ENCODE measurements at regions not wholly inside any gene's neighbourhood (a gene's known extent, or its start where the extent isn't known, plus 50 kb on each side); places are given as distances from the start of the nearest gene placed in this dataset.

GRCh38 chr2:41771710-41772109 is 276.1 kb upstream of the PKDCC start:
- Histone ChIP-seq H3K4me1 (ENCODE audit: control insufficient read depth in 2 of 2, insufficient read depth in 1 of 2, low read depth in 1 of 2, low read length in 2 of 2) (no peaks in the 10 kb centered on the region), H4K8ac (ENCODE audit: low read depth, low read length) (no peak overlapping the region), H3K4ac (ENCODE audit: low read length) (no peak overlapping the region), H3K27ac (replicated peaks; ENCODE audit: low read length) (no peak overlapping the region), H2AK5ac (ENCODE audit: low read depth, low read length) (no peak overlapping the region), H2BK15ac (ENCODE audit: low read length) (no peak overlapping the region), H3K14ac (ENCODE audit: low read length) (no peak overlapping the region), H3K4me2 (ENCODE audit: insufficient read depth, low read length, poor library complexity, severe bottlenecking) (no peak overlapping the region), H3K23ac (ENCODE audit: low read depth, low read length, poor library complexity) (no peak overlapping the region), H3K9ac (ENCODE audit: low read depth, low read length, poor library complexity) (no peak overlapping the region), H2AFZ (ENCODE audit: low read length) (no peak overlapping the region), H3K27me3 (ENCODE audit: control insufficient read depth in 3 of 3, insufficient read depth in 3 of 3, low read depth in 1 of 3, low read length in 3 of 3) (peaks cover 0 to 8% (median 0%) of the 10 kb centered on the region in 3 experiments), H4K91ac (ENCODE audit: low read depth, low read length, poor library complexity) (no peak overlapping the region), H3K4me3 (ENCODE audit: low read length in 2 of 2) (no peak overlapping the region), H2BK120ac (ENCODE audit: low read depth, low read length) (no peak overlapping the region), H3K9me3 (replicated peaks in 1 of 2; ENCODE audit: control insufficient read depth in 2 of 2, insufficient read depth in 1 of 2, low read depth in 1 of 2, low read length in 2 of 2) (no peaks in the 10 kb centered on the region), H3K18ac (ENCODE audit: low read length) (no peak overlapping the region), H2BK5ac (ENCODE audit: low read length) (no peak overlapping the region), H3K79me1 (ENCODE audit: low read depth, low read length) (no peaks in the 10 kb centered on the region), H2BK12ac (ENCODE audit: low read length) (no peak overlapping the region), H3K36me3 (replicated peaks in 1 of 2; ENCODE audit: control insufficient read depth in 2 of 2, insufficient read depth in 2 of 2, low read length in 2 of 2) (no peaks in the 10 kb centered on the region)
- no peak for DNase-seq (ENCODE audit: low spot score)
- WGBS, 2 donors (ENCODE audit: extremely low coverage in 2 of 2, insufficient read length in 2 of 2, insufficient replicate concordance in 1 of 2): no CpG with 5 or more reads among the region's 1 CpG

DNA sequence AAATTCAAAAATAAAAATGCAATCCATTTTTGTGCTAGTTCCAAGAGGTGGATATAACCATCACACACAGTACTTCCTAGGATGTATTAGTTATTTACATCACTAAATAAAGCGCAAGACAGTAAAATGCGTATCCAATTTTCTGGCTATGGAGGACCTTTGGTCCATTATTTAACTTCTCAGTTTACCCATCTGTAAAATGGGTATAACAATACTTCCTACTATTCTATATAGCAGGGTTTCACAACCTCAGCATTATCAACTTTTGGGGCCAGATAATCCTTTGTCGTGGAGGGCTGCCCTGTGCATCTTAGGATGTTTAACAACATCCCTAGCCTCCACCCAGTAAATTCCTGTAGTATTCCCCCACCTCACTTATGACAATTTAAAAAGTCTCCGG is 275.1 kb upstream of the PKDCC start:
- Histone ChIP-seq H2AK5ac (ENCODE audit: low read depth, low read length) (no peak overlapping the region), H3K4me1 (ENCODE audit: control insufficient read depth in 2 of 2, insufficient read depth in 1 of 2, low read depth in 1 of 2, low read length in 2 of 2) (no peaks in the 10 kb centered on the region), H4K91ac (ENCODE audit: low read depth, low read length, poor library complexity) (no peak overlapping the region), H3K27ac (replicated peaks; ENCODE audit: low read length) (no peak overlapping the region), H3K36me3 (replicated peaks in 1 of 2; ENCODE audit: control insufficient read depth in 2 of 2, insufficient read depth in 2 of 2, low read length in 2 of 2) (no peaks in the 10 kb centered on the region), H3K18ac (ENCODE audit: low read length) (no peak overlapping the region), H3K9ac (ENCODE audit: low read depth, low read length, poor library complexity) (no peak overlapping the region), H2BK12ac (ENCODE audit: low read length) (no peak overlapping the region), H2BK5ac (ENCODE audit: low read length) (no peak overlapping the region), H2AFZ (ENCODE audit: low read length) (no peak overlapping the region), H2BK120ac (ENCODE audit: low read depth, low read length) (no peak overlapping the region), H3K4me3 (ENCODE audit: low read length in 2 of 2) (no peak overlapping the region), H3K4ac (ENCODE audit: low read length) (no peak overlapping the region), H3K27me3 (ENCODE audit: control insufficient read depth in 3 of 3, insufficient read depth in 3 of 3, low read depth in 1 of 3, low read length in 3 of 3) (peaks cover 0 to 8% (median 0%) of the 10 kb centered on the region in 3 experiments), H3K14ac (ENCODE audit: low read length) (no peak overlapping the region), H3K23ac (ENCODE audit: low read depth, low read length, poor library complexity) (no peak overlapping the region), H2BK15ac (ENCODE audit: low read length) (no peak overlapping the region), H3K79me1 (ENCODE audit: low read depth, low read length) (no peaks in the 10 kb centered on the region), H3K9me3 (replicated peaks in 1 of 2; ENCODE audit: control insufficient read depth in 2 of 2, insufficient read depth in 1 of 2, low read depth in 1 of 2, low read length in 2 of 2) (no peaks in the 10 kb centered on the region), H3K4me2 (ENCODE audit: insufficient read depth, low read length, poor library complexity, severe bottlenecking) (no peak overlapping the region), H4K8ac (ENCODE audit: low read depth, low read length) (no peak overlapping the region)
- no peak for DNase-seq (ENCODE audit: low spot score)
- WGBS, 2 donors (ENCODE audit: extremely low coverage in 2 of 2, insufficient read length in 2 of 2, insufficient replicate concordance in 1 of 2): no CpG with 5 or more reads among the region's 4 CpGs

DNA sequence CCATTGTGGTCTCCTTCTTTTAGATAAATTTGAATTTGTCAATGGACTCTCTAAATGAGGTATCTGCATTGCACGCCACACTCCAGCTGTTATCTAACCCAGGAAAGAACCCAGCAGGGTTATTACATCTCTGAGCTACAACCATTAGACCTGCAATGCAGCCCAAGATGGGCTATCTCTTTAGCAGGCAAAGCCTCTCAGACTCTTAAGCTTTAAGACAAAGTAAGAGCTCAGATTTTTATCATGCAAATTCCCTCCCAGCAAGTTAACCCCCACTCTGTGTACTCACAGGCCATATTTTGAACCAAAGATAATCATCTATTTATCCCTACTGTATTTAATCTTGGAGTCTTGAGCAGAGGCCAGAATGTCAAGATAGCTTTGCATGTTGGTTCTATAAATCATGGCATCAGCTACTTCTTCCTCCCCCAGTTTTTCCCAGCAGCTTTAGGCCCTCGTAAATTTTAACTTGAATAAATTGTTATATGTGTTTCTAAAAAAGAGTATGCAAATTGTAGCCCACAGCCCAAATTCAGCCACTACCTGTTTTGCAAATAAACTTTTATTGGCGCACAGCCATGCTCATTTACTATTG is 273.7 kb upstream of the PKDCC start:
- no peak overlapping the region for H3K4me2 ChIP-seq (ENCODE audit: insufficient read depth, low read length, poor library complexity, severe bottlenecking)
- H3K4me1 ChIP-seq (ENCODE audit: control insufficient read depth in 2 of 2, insufficient read depth in 1 of 2, low read depth in 1 of 2, low read length in 2 of 2): no peaks in the 10 kb centered on the region
- no peak overlapping the region for H3K4me3 ChIP-seq (ENCODE audit: low read length in 2 of 2)
- H3K79me1 ChIP-seq (ENCODE audit: low read depth, low read length): no peaks in the 10 kb centered on the region
- no peak overlapping the region for H3K14ac ChIP-seq (ENCODE audit: low read length)
- peaks cover 0 to 8% (median 2%) of the 10 kb centered on the region in 3 experiments for H3K27me3 ChIP-seq (ENCODE audit: control insufficient read depth in 3 of 3, insufficient read depth in 3 of 3, low read depth in 1 of 3, low read length in 3 of 3)
- H3K18ac ChIP-seq (ENCODE audit: low read length): no peak overlapping the region
- no peak overlapping the region for H2BK15ac ChIP-seq (ENCODE audit: low read length)
- H4K91ac ChIP-seq (ENCODE audit: low read depth, low read length, poor library complexity): no peak overlapping the region
- H3K27ac ChIP-seq (replicated peaks; ENCODE audit: low read length): no peak overlapping the region
- H2AK5ac ChIP-seq (ENCODE audit: low read depth, low read length): no peak overlapping the region
- H2BK12ac ChIP-seq (ENCODE audit: low read length): no peak overlapping the region
- WGBS, 2 donors (ENCODE audit: extremely low coverage in 2 of 2, insufficient read length in 2 of 2, insufficient replicate concordance in 1 of 2): no CpG with 5 or more reads among the region's 3 CpGs
- no peaks in the 10 kb centered on the region for H3K36me3 ChIP-seq (replicated peaks in 1 of 2; ENCODE audit: control insufficient read depth in 2 of 2, insufficient read depth in 2 of 2, low read length in 2 of 2)
- DNase-seq (ENCODE audit: low spot score): no peak
- H4K8ac ChIP-seq (ENCODE audit: low read depth, low read length): no peak overlapping the region
- H3K23ac ChIP-seq (ENCODE audit: low read depth, low read length, poor library complexity): no peak overlapping the region
- no peak overlapping the region for H2AFZ ChIP-seq (ENCODE audit: low read length)
- H2BK5ac ChIP-seq (ENCODE audit: low read length): no peak overlapping the region
- H3K9ac ChIP-seq (ENCODE audit: low read depth, low read length, poor library complexity): no peak overlapping the region
- H2BK120ac ChIP-seq (ENCODE audit: low read depth, low read length): no peak overlapping the region
- peaks cover 0 to 2% of the 10 kb centered on the region in 2 donors for H3K9me3 ChIP-seq (replicated peaks in 1 of 2; ENCODE audit: control insufficient read depth in 2 of 2, insufficient read depth in 1 of 2, low read depth in 1 of 2, low read length in 2 of 2)
- H3K4ac ChIP-seq (ENCODE audit: low read length): no peak overlapping the region

DNA sequence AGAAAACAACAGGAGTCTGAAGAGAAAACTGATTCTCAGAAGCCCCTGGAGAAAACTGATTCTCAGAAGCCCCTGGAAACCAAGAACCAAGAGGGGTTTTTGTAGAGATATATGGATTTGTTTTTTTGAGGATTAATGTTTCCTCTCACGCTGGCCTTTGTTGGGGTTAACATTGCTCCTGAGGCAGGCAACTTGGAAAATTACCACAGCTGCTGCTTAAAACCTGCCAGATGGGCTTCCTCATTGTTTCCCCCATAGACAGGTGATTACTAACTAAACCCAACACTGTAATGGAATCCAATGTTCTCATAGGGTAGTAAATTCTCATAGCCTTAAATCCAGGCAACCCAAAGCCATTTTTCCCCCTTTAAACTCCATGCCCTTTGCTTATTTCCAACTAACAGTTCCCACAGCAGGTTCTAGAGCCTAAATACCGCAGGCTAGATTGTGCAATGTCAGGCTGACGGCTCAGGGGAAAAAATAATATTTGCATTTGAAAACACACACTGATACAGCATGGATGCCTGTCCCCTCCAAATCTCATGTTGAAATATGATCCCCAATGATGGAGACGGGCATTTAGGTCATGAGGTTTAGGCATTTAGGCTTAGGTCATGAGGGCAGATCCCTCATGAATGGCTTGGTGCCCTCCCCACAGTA is 272.3 kb upstream of the PKDCC start:
- no peak for DNase-seq (ENCODE audit: low spot score)
- H2BK12ac ChIP-seq (ENCODE audit: low read length): no peak overlapping the region
- H3K4me3 ChIP-seq (ENCODE audit: low read length in 2 of 2): no peak overlapping the region
- no peak overlapping the region for H3K9ac ChIP-seq (ENCODE audit: low read depth, low read length, poor library complexity)
- no peaks in the 10 kb centered on the region for H3K79me1 ChIP-seq (ENCODE audit: low read depth, low read length)
- no peak overlapping the region for H2BK120ac ChIP-seq (ENCODE audit: low read depth, low read length)
- no peak overlapping the region for H3K4ac ChIP-seq (ENCODE audit: low read length)
- no peak overlapping the region for H2BK5ac ChIP-seq (ENCODE audit: low read length)
- no peak overlapping the region for H3K14ac ChIP-seq (ENCODE audit: low read length)
- H2AFZ ChIP-seq (ENCODE audit: low read length): no peak overlapping the region
- H3K36me3 ChIP-seq (replicated peaks in 1 of 2; ENCODE audit: control insufficient read depth in 2 of 2, insufficient read depth in 2 of 2, low read length in 2 of 2): no peaks in the 10 kb centered on the region
- H3K27me3 ChIP-seq (ENCODE audit: control insufficient read depth in 3 of 3, insufficient read depth in 3 of 3, low read depth in 1 of 3, low read length in 3 of 3): peaks cover 0 to 4% (median 2%) of the 10 kb centered on the region in 3 experiments
- no peak overlapping the region for H4K91ac ChIP-seq (ENCODE audit: low read depth, low read length, poor library complexity)
- H3K4me2 ChIP-seq (ENCODE audit: insufficient read depth, low read length, poor library complexity, severe bottlenecking): no peak overlapping the region
- no peak overlapping the region for H4K8ac ChIP-seq (ENCODE audit: low read depth, low read length)
- no peak overlapping the region for H2AK5ac ChIP-seq (ENCODE audit: low read depth, low read length)
- WGBS, 2 donors (ENCODE audit: extremely low coverage in 2 of 2, insufficient read length in 2 of 2, insufficient replicate concordance in 1 of 2): no CpG with 5 or more reads among the region's 4 CpGs
- H3K27ac ChIP-seq (replicated peaks; ENCODE audit: low read length): no peak overlapping the region
- no peak overlapping the region for H3K23ac ChIP-seq (ENCODE audit: low read depth, low read length, poor library complexity)
- no peak overlapping the region for H3K18ac ChIP-seq (ENCODE audit: low read length)
- peaks cover 0 to 2% of the 10 kb centered on the region in 2 donors for H3K9me3 ChIP-seq (replicated peaks in 1 of 2; ENCODE audit: control insufficient read depth in 2 of 2, insufficient read depth in 1 of 2, low read depth in 1 of 2, low read length in 2 of 2)
- peaks cover 0 to 3% of the 10 kb centered on the region in 2 donors for H3K4me1 ChIP-seq (ENCODE audit: control insufficient read depth in 2 of 2, insufficient read depth in 1 of 2, low read depth in 1 of 2, low read length in 2 of 2)
- H2BK15ac ChIP-seq (ENCODE audit: low read length): no peak overlapping the region
